GM18508 (cell line): ENCODE measurements at regions not wholly inside any gene's neighbourhood (a gene's known extent, or its start where the extent isn't known, plus 50 kb on each side); places are given as distances from the start of the nearest gene placed in this dataset.
"Not testable (repeated sequence)": the region's sequence is repeated elsewhere in the genome, so short reads cannot be mapped to it uniquely, and the experiment has no call there.

ENCODE experiments used
- ATAC-seq: cut with Tn5 transposase; IDR thresholded peaks from one replicate; pipeline ENCODE4 v1.9.1; 2021; ENCODE audit warnings: moderate number of reproducible peaks; ENCODE audit not compliant: insufficient read depth, unreplicated experiment

GRCh38 chr5:6243706-6244338 lies 134.5 kb downstream of the MED10 start:
- no peak for ATAC-seq

- not testable (repeated sequence) for ATAC-seq
These were observed 137.3 kb downstream of the MED10 start for GRCh38 chr5:6241056-6241455.

GRCh38 chr5:6236858-6237481 lies 141.4 kb downstream of the MED10 start:
- no peak for ATAC-seq

- no peak for ATAC-seq
These were observed 142.1 kb downstream of the MED10 start for GRCh38 chr5:6236170-6236793.

- ATAC-seq = no peak
These were observed 142.6 kb downstream of the MED10 start for GRCh38 chr5:6235726-6236125.

- no peak for ATAC-seq
These were observed 149.8 kb downstream of the MED10 start for GRCh38 chr5:6228257-6229250.

- no peak for ATAC-seq
These were observed 153.2 kb downstream of the MED10 start for GRCh38 chr5:6225121-6225607.

GRCh38 chr5:6224406-6224805 lies 153.9 kb downstream of the MED10 start:
- no peak for ATAC-seq

GRCh38 chr5:6222899-6223298 lies 155.4 kb downstream of the MED10 start:
- no peak for ATAC-seq

- no peak for ATAC-seq
These were observed 156.2 kb downstream of the MED10 start for GRCh38 chr5:6222121-6222520.

- ATAC-seq = no peak
These were observed 157.2 kb downstream of the MED10 start for GRCh38 chr5:6221141-6221626.

- no peak for ATAC-seq
These were observed 157.8 kb downstream of the MED10 start for GRCh38 chr5:6220346-6221088.

- no peak for ATAC-seq
These were observed 159.8 kb downstream of the MED10 start for GRCh38 chr5:6218517-6218916.

GRCh38 chr5:6218116-6218515 lies 160.2 kb downstream of the MED10 start:
- no peak for ATAC-seq

GRCh38 chr5:6216471-6217075 lies 161.8 kb downstream of the MED10 start:
- no peak for ATAC-seq

- ATAC-seq = no peak
These were observed 162.5 kb downstream of the MED10 start for GRCh38 chr5:6215891-6216290.

- no peak for ATAC-seq
These were observed 166.1 kb downstream of the MED10 start for GRCh38 chr5:6212244-6212643.

GRCh38 chr5:6206501-6206900 lies 171.8 kb downstream of the MED10 start:
- ATAC-seq = no peak

- ATAC-seq = no peak
These were observed 175.4 kb downstream of the MED10 start for GRCh38 chr5:6202968-6203365.
